Right renal pelvis (tissue), 4 donors: ENCODE measurements at regions not wholly inside any gene's neighbourhood (a gene's known extent, or its start where the extent isn't known, plus 50 kb on each side); places are given as distances from the start of the nearest gene placed in this dataset.

ENCODE experiments used
- DNase-seq, 4 donors: peaks; one replicate each; pipeline ENCODE4 v3.0.0-alpha.2; 2013; ENCODE audit warnings: low read depth in 4 of 4, low spot score in 3 of 4, missing footprints in 1 of 4

- DNase-seq = no peak
These were observed 253.4 kb downstream of the SLITRK6 start for GRCh38 chr13:85545771-85546170.

GRCh38 chr13:85544756-85545155, 254.5 kb downstream of the SLITRK6 start:
- DNase-seq = no peak

- no peak for DNase-seq
These were observed 256.1 kb downstream of the SLITRK6 start for GRCh38 chr13:85543144-85543543.

- no peak for DNase-seq
These were observed 257.7 kb downstream of the SLITRK6 start for GRCh38 chr13:85541476-85541875.

GRCh38 chr13:85538957-85539356, 260.3 kb downstream of the SLITRK6 start:
- DNase-seq = no peak

GRCh38 chr13:85537601-85538000, 261.6 kb downstream of the SLITRK6 start:
- DNase-seq = no peak

- DNase-seq = no peak
These were observed 262.5 kb downstream of the SLITRK6 start for GRCh38 chr13:85536706-85537105.

- DNase-seq = no peak
These were observed 263.7 kb downstream of the SLITRK6 start for GRCh38 chr13:85535316-85536084.

GRCh38 chr13:85533911-85534310, 265.3 kb downstream of the SLITRK6 start:
- no peak for DNase-seq

- DNase-seq = no peak
These were observed 270.0 kb downstream of the SLITRK6 start for GRCh38 chr13:85529218-85529594.

- no peak for DNase-seq
These were observed 270.6 kb downstream of the SLITRK6 start for GRCh38 chr13:85528491-85529217.

- no peak for DNase-seq
These were observed 271.9 kb downstream of the SLITRK6 start for GRCh38 chr13:85527316-85527715.

- no peak for DNase-seq
These were observed 273.8 kb downstream of the SLITRK6 start for GRCh38 chr13:85525411-85525810.

GRCh38 chr13:85521657-85522056, 277.6 kb downstream of the SLITRK6 start:
- no peak for DNase-seq

- DNase-seq = no peak
These were observed 278.8 kb downstream of the SLITRK6 start for GRCh38 chr13:85520445-85520844.

GRCh38 chr13:85519363-85519762, 279.9 kb downstream of the SLITRK6 start:
- DNase-seq = no peak

- DNase-seq = no peak
These were observed 286.8 kb downstream of the SLITRK6 start for GRCh38 chr13:85512421-85512820.

- DNase-seq = no peak
These were observed 289.7 kb downstream of the SLITRK6 start for GRCh38 chr13:85509512-85509911.

- DNase-seq = no peak
These were observed 290.4 kb downstream of the SLITRK6 start for GRCh38 chr13:85508683-85509329.

- no peak for DNase-seq
These were observed 295.4 kb downstream of the SLITRK6 start for GRCh38 chr13:85503797-85504196.

- no peak for DNase-seq
These were observed 297.6 kb downstream of the SLITRK6 start for GRCh38 chr13:85501616-85502015.
